Caco-2 (cell line): ENCODE measurements at regions not wholly inside any gene's neighbourhood (a gene's known extent, or its start where the extent isn't known, plus 50 kb on each side); places are given as distances from the start of the nearest gene placed in this dataset.

Experiments used
- BruUV-seq: library from RNA; stranded (reverse); fragments of 400-500 nt; replicated peaks from 2 replicates; lab custom pipeline; 2021; lab: Mats Ljungman, UMichigan
- CTCF ChIA-PET: fragments of 300-600 bp; sonication (Branson Sonifier 250); formaldehyde crosslinking; loops from one replicate; lab custom pipeline; 2022; ENCODE audit warnings: antibody characterized with exemption; lab: Charles Lee
- POLR2A ChIA-PET: fragments of 300-600 bp; sonication (Branson Sonifier 250); formaldehyde crosslinking; loops from one replicate; lab custom pipeline; 2022; ENCODE audit warnings: antibody characterized with exemption; lab: Charles Lee
- DNase-seq, 2 experiments: peaks; one replicate each; pipeline versions ENCODE4 v3.0.0 to v3.0.0-alpha.2; 2020 to 2022
- H3K27me3 ChIP-seq: replicated peaks from 2 replicates; pipeline ENCODE4 v1.6.0; 2011; ENCODE audit warnings: low read length; ENCODE audit not compliant: control insufficient read depth, insufficient read depth
- H3K36me3 ChIP-seq: 2 replicates; pipeline ENCODE4 v1.5.1; 2011; ENCODE audit warnings: low read length; ENCODE audit not compliant: control insufficient read depth, insufficient read depth
- H3K4me1 ChIP-seq: fragments of 250-450 bp; sonication (Bioruptor Pico); 2 replicates; pipeline ENCODE4 v1.5.1; 2020; ENCODE audit warnings: mild to moderate bottlenecking
- H3K4me3 ChIP-seq: 2 replicates; pipeline ENCODE4 v1.5.1; 2011; ENCODE audit warnings: low read depth, mild to moderate bottlenecking, control low read depth, low read length
- H3K9me3 ChIP-seq: fragments of 250-450 bp; sonication (Bioruptor Pico); 2 replicates; pipeline ENCODE4 v1.5.1; 2020; ENCODE audit warnings: mild to moderate bottlenecking, moderate library complexity
- H3K27ac Mint-ChIP-seq: one replicate; pipeline ENCODE4 v1.8.0; 2022; ENCODE audit warnings: mixed read lengths; ENCODE audit not compliant: unreplicated experiment
- H3K27me3 Mint-ChIP-seq: one replicate; pipeline ENCODE4 v1.8.0; 2022; ENCODE audit warnings: mixed read lengths; ENCODE audit not compliant: insufficient read depth, unreplicated experiment
- H3K36me3 Mint-ChIP-seq: one replicate; pipeline ENCODE4 v1.8.0; 2022; ENCODE audit warnings: mild to moderate bottlenecking, mixed read lengths; ENCODE audit not compliant: insufficient read depth, unreplicated experiment
- H3K4me1 Mint-ChIP-seq: one replicate; pipeline ENCODE4 v1.8.0; 2022; ENCODE audit warnings: low read depth, mixed read lengths; ENCODE audit not compliant: unreplicated experiment
- H3K4me3 Mint-ChIP-seq: one replicate; pipeline ENCODE4 v1.8.0; 2022; ENCODE audit warnings: mild to moderate bottlenecking, moderate library complexity, mixed read lengths; ENCODE audit not compliant: unreplicated experiment
- H3K9me3 Mint-ChIP-seq: one replicate; pipeline ENCODE4 v1.8.0; 2022; ENCODE audit warnings: mixed read lengths; ENCODE audit not compliant: unreplicated experiment
- CTCF ChIP-seq, 2 experiments: fragments of 200-600 bp in 1 of 2; IDR thresholded peaks; 1 replicate in 1 of 2; 2 replicates in 1 of 2; pipeline versions ENCODE4 v1.5.1 to v1.8.0; 2011 to 2022; ENCODE audit warnings: antibody characterized with exemption in 1 of 2, control low read depth in 1 of 2, inconsistent platforms in 1 of 2, low read depth in 1 of 2, low read length in 1 of 2, mild to moderate bottlenecking in 1 of 2, moderate library complexity in 1 of 2; ENCODE audit not compliant: insufficient read depth in 1 of 2, severe bottlenecking in 1 of 2, unreplicated experiment in 1 of 2
- intact Hi-C: fragments of 100-400 bp; cut with micrococcal nuclease; formaldehyde crosslinking; loops from one replicate; pipeline ENCODE4 v1.10.0; 2022; ENCODE audit not compliant: unreplicated experiment

GRCh38 chr22:25386538-25386884 is 167.1 kb downstream of the CRYBB2 start:
- Mint-ChIP-seq H3K9me3 (no peaks in the 10 kb centered on the region), H3K4me3 (no peak overlapping the region), H3K27ac (no peak overlapping the region), H3K4me1 (no peaks in the 10 kb centered on the region), H3K27me3 (no peaks in the 10 kb centered on the region), H3K36me3 (no peaks in the 10 kb centered on the region)
- Histone ChIP-seq H3K27me3 (no peaks in the 10 kb centered on the region), H3K36me3 (no peaks in the 10 kb centered on the region), H3K4me1 (no peaks in the 10 kb centered on the region), H3K4me3 (no peak overlapping the region), H3K9me3 (no peaks in the 10 kb centered on the region)
- no peak for TF ChIP-seq CTCF (IDR thresholded peaks at IDR 0.05; ENCODE audit: insufficient read depth in 1 of 2, low read depth in 1 of 2, low read length in 1 of 2, severe bottlenecking in 1 of 2, unreplicated experiment in 1 of 2)
- ChIA-PET POLR2A (no interaction called here), CTCF (no interaction called here)
- intact Hi-C loops, result no loop called here
- BruUV-seq, result no TSS peak
- no peak for DNase-seq

GRCh38 chr22:25388415-25388814 is 169.0 kb downstream of the CRYBB2 start:
- H3K27me3 ChIP-seq, result no peaks in the 10 kb centered on the region
- H3K4me3 ChIP-seq, result no peak overlapping the region
- no peaks in the 10 kb centered on the region for H3K27me3 Mint-ChIP-seq
- DNase-seq, result no peak
- H3K9me3 Mint-ChIP-seq, result no peaks in the 10 kb centered on the region
- H3K36me3 Mint-ChIP-seq, result no peaks in the 10 kb centered on the region
- H3K27ac Mint-ChIP-seq, result no peak overlapping the region
- no peaks in the 10 kb centered on the region for H3K4me1 ChIP-seq
- ChIA-PET CTCF (interaction anchor here (0.7 kb wide), 1 partner anchor 158 kb away, joined by 5 read pairs; no protein-coding TSS in a partner anchor), POLR2A (no interaction called here)
- BruUV-seq, result no TSS peak
- intact Hi-C loops, result no loop called here
- TF ChIP-seq CTCF (IDR thresholded peaks at IDR 0.05; ENCODE audit: insufficient read depth in 1 of 2, low read depth in 1 of 2, low read length in 1 of 2, severe bottlenecking in 1 of 2, unreplicated experiment in 1 of 2), result no peak
- no peaks in the 10 kb centered on the region for H3K36me3 ChIP-seq
- H3K4me3 Mint-ChIP-seq, result no peak overlapping the region
- no peaks in the 10 kb centered on the region for H3K9me3 ChIP-seq
- H3K4me1 Mint-ChIP-seq, result no peaks in the 10 kb centered on the region

- no peak for DNase-seq
- Mint-ChIP-seq H3K4me3 (no peak overlapping the region), H3K27me3 (no peaks in the 10 kb centered on the region), H3K9me3 (no peaks in the 10 kb centered on the region), H3K27ac (no peak overlapping the region), H3K4me1 (no peaks in the 10 kb centered on the region), H3K36me3 (no peaks in the 10 kb centered on the region)
- Histone ChIP-seq H3K9me3 (no peaks in the 10 kb centered on the region), H3K4me3 (no peak overlapping the region), H3K4me1 (no peaks in the 10 kb centered on the region), H3K36me3 (no peaks in the 10 kb centered on the region), H3K27me3 (no peaks in the 10 kb centered on the region)
- ChIA-PET POLR2A (no interaction called here), CTCF (interaction anchor here (0.7 kb wide), 1 partner anchor 158 kb away, joined by 5 read pairs; no protein-coding TSS in a partner anchor)
- no peak for TF ChIP-seq CTCF (IDR thresholded peaks at IDR 0.05; ENCODE audit: insufficient read depth in 1 of 2, low read depth in 1 of 2, low read length in 1 of 2, severe bottlenecking in 1 of 2, unreplicated experiment in 1 of 2)
- intact Hi-C loops, result no loop called here
- BruUV-seq, result no TSS peak
These were observed 169.6 kb downstream of the CRYBB2 start for GRCh38 chr22:25388866-25389540.
